ENCODE measurements at regions not wholly inside any gene's neighbourhood (a gene's known extent, or its start where the extent isn't known, plus 50 kb on each side); places are given as distances from the start of the nearest gene placed in this dataset.

GRCh38 chr11:19555266-19555665, 157.4 kb upstream of the NAV2 start:
- Histone ChIP-seq H3K79me2 (ENCODE audit: insufficient read depth, low read length) (no peaks in the 10 kb centered on the region), H3K9ac (ENCODE audit: low read length) (no peak overlapping the region), H3K27me3 (ENCODE audit: insufficient read depth, low read length) (no peaks in the 10 kb centered on the region; the same call in 1 of the 2 replicates), H3K4me2 (ENCODE audit: low read length) (no peak overlapping the region), H3F3A (ENCODE audit: insufficient read depth, low read length) (no peaks in the 10 kb centered on the region), H4K20me1 (ENCODE audit: insufficient read depth, low read length) (no peaks in the 10 kb centered on the region), H3K9me2 (ENCODE audit: low read depth, low read length) (no peaks in the 10 kb centered on the region), H3K4me1 (ENCODE audit: insufficient read depth, low read length, severe bottlenecking) (no peaks in the 10 kb centered on the region), H3K36me3 (ENCODE audit: insufficient read depth, low read length) (no peaks in the 10 kb centered on the region), H3K9me3 (ENCODE audit: low read length) (no peaks in the 10 kb centered on the region), H3K4me3 (ENCODE audit: low read depth, low read length, poor library complexity, severe bottlenecking) (no peak overlapping the region), H3K27ac (ENCODE audit: low read depth, low read length, poor library complexity, severe bottlenecking) (no peak overlapping the region), H2AFZ (ENCODE audit: low read length) (no peak overlapping the region)
- no peak for TF ChIP-seq EZH2 (IDR thresholded peaks at IDR 0.05; ENCODE audit: borderline replicate concordance, low read length)
- TF ChIP-seq CTCF (IDR thresholded peaks at IDR 0.05; ENCODE audit: low read length) = no peak

DNA sequence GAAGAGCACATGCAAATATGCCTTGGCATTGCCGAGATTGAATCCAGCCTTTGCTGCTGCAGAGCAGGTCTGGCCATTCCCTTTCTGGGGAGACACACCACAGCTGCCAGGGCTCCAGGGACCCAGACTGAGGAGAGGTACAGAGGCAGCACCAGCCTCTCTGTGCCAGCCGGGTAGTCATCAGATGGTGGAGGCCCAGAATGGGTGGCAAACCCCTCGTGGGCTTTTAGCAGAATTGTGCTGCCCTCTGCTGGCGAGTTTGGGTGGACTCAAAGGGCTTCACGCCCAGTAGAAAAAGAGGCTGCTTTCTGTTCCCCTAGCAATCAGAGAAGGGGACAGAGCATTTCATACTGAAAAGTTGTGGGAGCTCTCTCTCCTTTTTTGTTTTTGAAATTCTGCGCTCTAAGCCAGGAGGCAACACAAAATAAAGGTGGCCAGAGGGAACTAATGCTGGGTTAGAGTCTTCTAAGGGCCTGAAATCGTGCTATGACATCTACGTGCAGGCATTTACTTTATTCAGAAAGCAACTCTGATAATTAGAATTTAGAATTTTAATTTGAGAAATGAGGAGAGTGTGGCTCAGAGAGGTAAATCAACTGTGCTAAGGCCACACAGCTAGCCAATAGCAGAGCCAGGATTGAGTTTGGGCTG, 158.8 kb upstream of the NAV2 start:
- Histone ChIP-seq H3K9ac (ENCODE audit: low read length) (no peak overlapping the region), H3K4me2 (ENCODE audit: low read length) (no peak overlapping the region), H2AFZ (ENCODE audit: low read length) (no peak overlapping the region)

GRCh38 chr11:19552656-19553260, 159.9 kb upstream of the NAV2 start:
- Histone ChIP-seq H3F3A (ENCODE audit: insufficient read depth, low read length) (no peaks in the 10 kb centered on the region), H3K9ac (ENCODE audit: low read length) (no peak overlapping the region), H3K9me2 (ENCODE audit: low read depth, low read length) (no peaks in the 10 kb centered on the region), H3K27me3 (ENCODE audit: insufficient read depth, low read length) (no peaks in the 10 kb centered on the region; the same call in 1 of the 2 replicates), H3K4me2 (ENCODE audit: low read length) (no peak overlapping the region), H2AFZ (ENCODE audit: low read length) (no peak overlapping the region), H3K27ac (ENCODE audit: low read depth, low read length, poor library complexity, severe bottlenecking) (no peak overlapping the region), H3K36me3 (ENCODE audit: insufficient read depth, low read length) (no peaks in the 10 kb centered on the region), H3K4me3 (ENCODE audit: low read depth, low read length, poor library complexity, severe bottlenecking) (no peak overlapping the region), H3K4me1 (ENCODE audit: insufficient read depth, low read length, severe bottlenecking) (no peaks in the 10 kb centered on the region), H3K79me2 (ENCODE audit: insufficient read depth, low read length) (no peaks in the 10 kb centered on the region), H4K20me1 (ENCODE audit: insufficient read depth, low read length) (no peaks in the 10 kb centered on the region), H3K9me3 (ENCODE audit: low read length) (no peaks in the 10 kb centered on the region)
- TF ChIP-seq EZH2 (IDR thresholded peaks at IDR 0.05; ENCODE audit: borderline replicate concordance, low read length) (no peak), CTCF (IDR thresholded peaks at IDR 0.05; ENCODE audit: low read length) (no peak)

More for the DNA sequence above, 158.8 kb upstream of the NAV2 start:
- Histone ChIP-seq H3K9me3 (ENCODE audit: low read length) (no peaks in the 10 kb centered on the region), H3K4me3 (ENCODE audit: low read depth, low read length, poor library complexity, severe bottlenecking) (no peak overlapping the region), H3K27ac (ENCODE audit: low read depth, low read length, poor library complexity, severe bottlenecking) (no peak overlapping the region), H3K79me2 (ENCODE audit: insufficient read depth, low read length) (no peaks in the 10 kb centered on the region), H3K9me2 (ENCODE audit: low read depth, low read length) (no peaks in the 10 kb centered on the region), H3K36me3 (ENCODE audit: insufficient read depth, low read length) (no peaks in the 10 kb centered on the region), H3F3A (ENCODE audit: insufficient read depth, low read length) (no peaks in the 10 kb centered on the region), H3K27me3 (ENCODE audit: insufficient read depth, low read length) (no peaks in the 10 kb centered on the region; the same call in 1 of the 2 replicates), H4K20me1 (ENCODE audit: insufficient read depth, low read length) (no peaks in the 10 kb centered on the region), H3K4me1 (ENCODE audit: insufficient read depth, low read length, severe bottlenecking) (no peaks in the 10 kb centered on the region)
- TF ChIP-seq EZH2 (IDR thresholded peaks at IDR 0.05; ENCODE audit: borderline replicate concordance, low read length) = no peak
- peak; percentile 84 for TF ChIP-seq CTCF (IDR thresholded peaks at IDR 0.05; ENCODE audit: low read length)

Data from OCI-LY1 (cell line).